Femur (tissue), 1 donor: ENCODE measurements at regions not wholly inside any gene's neighbourhood (a gene's known extent, or its start where the extent isn't known, plus 50 kb on each side); places are given as distances from the start of the nearest gene placed in this dataset.

ENCODE experiments used
- DNase-seq: peaks from one replicate; pipeline ENCODE4 v3.0.0-alpha.2; 2017

DNA sequence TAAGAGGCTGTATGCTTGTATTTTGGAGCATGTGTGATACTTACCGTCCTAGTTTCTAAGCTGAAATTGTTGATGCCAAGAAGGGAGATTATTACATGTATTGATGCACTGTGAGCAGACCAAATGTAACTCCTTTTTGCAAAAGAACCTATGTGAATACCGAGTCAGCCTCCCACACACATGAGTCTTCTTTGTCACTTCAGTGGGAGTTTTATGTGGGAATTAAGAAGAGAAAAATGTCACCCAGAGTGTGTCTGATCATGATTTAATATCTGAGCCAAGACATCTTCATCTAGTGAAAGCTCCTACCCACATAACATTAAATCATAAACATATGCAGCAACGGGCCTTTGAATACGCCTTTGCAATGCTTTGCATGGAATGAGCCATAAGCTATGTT lies 380.3 kb upstream of the ACTBL2 start:
- DNase-seq = no peak

- DNase-seq = no peak
Observed at GRCh38 chr5:57862471-57862911, 379.9 kb upstream of the ACTBL2 start.

DNA sequence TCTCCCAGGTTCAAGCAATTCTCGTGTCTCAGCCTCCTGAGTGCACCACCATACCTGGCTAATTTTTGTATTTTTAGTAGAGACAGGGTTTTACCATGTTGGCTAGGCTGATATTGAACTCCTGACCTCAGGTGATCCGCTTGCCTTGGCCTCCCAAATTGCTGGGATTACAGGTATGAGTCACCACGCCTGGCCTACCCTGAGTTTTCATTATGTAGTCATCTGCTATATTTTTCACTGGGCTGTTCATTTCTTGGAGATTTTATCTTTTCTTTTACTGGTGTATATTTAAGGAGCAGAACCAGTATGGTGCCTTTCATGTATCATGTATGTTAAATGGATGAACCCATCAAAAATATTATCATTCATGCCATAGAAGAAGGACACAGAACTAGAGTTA lies 377.0 kb upstream of the ACTBL2 start:
- no peak for DNase-seq

DNA sequence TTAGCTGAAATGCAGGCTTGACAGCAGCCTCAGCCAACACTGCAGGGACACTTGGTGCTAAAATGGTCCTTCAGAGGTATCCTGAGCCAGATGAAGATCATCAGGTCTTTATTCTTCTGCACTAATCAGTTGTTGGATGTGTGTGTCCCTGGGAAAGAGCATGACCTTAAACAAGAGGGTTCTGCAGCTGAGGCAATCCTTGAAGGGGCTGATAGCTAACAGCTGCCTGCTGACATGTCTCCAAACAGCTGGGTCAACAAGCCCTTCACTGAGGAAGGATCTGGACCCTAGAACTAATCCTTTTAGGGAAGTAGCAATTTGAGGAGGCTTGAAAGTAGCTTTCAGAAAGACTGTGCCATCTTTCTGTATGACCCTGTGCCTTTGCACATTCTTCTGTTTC lies 376.3 kb upstream of the ACTBL2 start:
- peak; percentile 26 for DNase-seq

GRCh38 chr5:57857696-57858095 lies 375.1 kb upstream of the ACTBL2 start:
- DNase-seq = no peak

DNA sequence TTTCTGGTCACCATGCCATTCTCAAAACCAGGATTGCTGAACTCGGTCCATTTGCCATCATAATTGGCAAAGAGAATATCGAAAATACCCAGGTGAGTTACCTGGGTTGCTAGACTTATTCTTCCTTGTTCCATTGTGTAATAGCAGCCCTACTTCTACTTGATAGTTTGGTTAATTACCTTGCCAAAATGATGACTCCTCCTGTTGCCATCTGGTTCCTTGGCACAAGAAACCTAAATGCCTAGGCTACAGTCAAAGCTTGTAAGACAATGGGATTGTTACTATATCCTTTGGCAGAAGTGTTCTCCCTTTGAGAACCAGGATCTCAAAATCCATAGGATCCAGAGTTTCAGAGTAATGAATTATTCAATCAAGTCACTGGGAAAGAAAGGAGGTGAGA lies 373.2 kb upstream of the ACTBL2 start:
- no peak for DNase-seq

GRCh38 chr5:57853929-57854697 lies 371.5 kb upstream of the ACTBL2 start:
- DNase-seq = no peak

- DNase-seq = no peak
Observed at GRCh38 chr5:57850109-57850508, 367.5 kb upstream of the ACTBL2 start.

GRCh38 chr5:57845025-57845424 lies 362.4 kb upstream of the ACTBL2 start:
- no peak for DNase-seq

DNA sequence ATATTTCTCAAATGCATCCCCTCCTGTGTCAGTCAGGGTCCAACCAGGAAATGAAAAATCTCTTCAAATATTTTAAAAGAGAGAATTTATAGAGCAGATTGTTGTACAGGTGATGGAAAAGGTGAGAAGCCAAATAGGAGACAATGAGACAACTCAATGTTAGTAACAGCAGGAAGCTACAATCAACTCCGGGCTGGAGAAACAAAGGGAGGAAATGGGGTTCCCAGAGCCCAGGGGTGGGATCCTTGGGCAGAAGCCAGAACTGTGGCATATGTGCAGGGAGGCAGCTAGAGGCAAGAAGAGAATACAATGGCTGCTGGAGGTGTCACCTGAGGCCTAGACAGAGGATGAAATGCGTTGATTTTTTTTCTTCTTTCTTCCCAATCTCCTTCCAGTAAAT lies 361.8 kb upstream of the ACTBL2 start:
- DNase-seq = peak; percentile 42

DNA sequence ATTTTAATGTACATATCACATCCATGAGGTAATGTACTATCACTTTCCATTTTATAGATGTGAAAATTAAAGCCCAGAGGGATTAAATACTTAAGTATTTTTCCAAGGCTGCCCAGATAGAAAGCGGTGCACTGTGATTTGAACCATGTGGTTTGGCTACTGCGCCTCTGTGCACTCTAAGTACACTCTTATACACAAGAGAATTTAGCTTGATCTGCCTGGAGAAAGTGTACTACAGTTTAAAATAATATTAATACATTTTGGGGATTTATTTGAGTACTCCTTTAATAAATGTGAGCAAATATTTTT lies 360.4 kb upstream of the ACTBL2 start:
- no peak for DNase-seq

DNA sequence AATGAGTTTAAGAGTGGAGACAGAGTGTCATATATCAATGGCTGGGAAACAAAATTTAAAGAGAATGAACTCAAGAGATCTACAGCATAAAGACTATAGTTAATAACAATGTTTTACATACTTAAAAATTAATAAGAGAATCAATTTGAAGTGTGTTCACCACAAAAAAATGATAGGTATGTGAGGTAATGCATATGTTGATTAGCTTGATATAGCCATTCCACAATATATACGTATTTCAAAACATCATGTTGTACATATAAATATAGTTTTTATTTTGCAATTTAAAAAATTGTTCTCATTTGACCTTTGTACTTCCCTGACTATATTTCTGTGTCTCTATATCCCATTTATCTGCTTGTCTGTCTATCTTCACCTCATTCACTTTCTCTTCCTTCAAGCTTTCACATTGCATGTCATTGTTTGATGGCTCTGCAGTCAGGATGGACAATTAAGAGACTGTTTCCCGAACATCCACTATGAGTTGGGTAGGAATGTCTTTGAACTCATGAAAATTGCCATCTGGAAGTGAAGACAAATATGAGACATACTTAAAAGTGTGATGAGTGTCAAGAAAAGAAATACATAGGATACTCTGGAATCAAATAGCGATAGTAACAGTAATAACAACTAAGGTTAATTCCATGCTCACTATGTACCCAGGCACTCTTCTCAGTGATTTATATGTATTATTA lies 359.9 kb upstream of the ACTBL2 start:
- DNase-seq = no peak

DNA sequence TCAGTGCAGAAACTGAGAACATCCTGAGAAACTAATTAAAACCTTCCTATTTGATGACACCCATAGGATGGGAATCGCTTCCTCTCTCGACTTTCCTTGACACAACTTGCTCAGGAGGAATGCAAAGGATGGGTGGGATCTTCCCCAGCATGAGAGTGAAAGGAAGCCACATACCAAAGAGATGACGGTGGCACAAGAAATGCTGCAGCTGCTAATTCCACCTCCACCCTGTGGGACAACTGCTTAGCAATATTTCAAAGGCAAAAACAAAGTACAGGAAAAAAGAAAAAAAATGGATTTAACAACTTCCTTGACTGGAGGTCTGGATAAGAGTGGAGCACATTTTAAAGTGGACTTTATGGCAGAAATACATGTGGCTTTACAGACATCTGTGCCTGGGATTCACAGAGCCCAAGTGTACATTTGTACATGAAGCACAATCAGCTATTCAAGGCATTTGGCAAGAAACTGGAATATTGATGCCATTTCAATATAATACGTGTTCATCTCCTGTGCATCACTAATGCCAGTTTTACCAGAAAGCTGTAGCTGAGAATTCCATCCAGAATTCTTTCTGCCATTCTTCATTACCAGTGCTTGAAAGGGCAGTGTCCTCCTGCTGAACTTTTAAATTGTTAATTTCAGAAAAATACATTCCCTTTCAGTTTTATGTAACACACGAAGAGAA lies 359.2 kb upstream of the ACTBL2 start:
- peak; percentile 76 for DNase-seq

DNA sequence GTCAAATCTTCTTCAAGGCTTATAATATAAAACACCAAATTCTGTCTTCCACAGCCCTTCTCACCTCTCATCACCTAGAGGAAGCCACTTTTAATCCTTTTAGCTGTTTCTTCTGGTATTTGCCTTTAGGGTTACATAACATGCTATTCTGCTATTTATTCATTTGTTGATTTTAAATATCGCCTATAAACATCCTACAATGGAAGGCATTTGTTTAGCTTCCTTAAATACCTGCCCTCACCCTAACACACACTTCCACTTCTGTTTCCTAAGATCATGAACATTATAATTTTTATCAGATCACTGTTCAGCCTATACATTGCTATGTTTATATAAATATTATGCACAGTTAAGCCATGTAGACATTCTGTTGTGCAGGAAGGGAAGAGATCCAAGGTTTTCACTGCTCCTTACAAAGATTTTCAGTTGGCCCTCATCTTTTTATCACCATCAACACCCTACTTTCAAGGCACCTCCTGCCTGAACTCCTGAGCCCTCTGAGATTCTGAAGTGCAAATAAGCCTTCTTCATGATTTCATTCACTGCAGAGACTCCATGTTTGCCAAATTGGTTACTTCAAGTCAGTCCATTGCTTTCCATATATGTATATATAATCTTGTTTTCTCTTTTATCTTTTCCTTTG lies 356.9 kb upstream of the ACTBL2 start:
- no peak for DNase-seq

GRCh38 chr5:57839025-57839424 lies 356.4 kb upstream of the ACTBL2 start:
- no peak for DNase-seq

- no peak for DNase-seq
Observed at GRCh38 chr5:57836921-57837320, 354.3 kb upstream of the ACTBL2 start.

DNA sequence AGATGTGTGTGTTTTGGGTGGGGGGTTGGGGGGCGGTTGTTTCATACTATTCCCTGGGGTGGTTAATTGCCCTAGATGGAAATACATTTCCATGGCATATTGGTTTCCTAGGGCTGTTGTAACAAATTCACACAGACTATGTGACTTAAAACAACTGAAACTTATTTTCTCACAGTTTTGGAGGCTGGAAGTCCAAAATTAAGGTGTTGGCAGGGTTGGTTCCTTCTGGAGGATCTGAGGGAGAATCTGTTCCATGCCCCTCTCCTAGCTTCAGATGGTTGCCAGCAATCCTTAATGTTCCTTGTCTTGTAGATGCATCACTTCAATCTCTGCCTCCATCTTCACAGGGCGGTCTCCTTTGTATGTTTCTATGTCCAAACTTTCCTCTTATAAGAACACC lies 353.7 kb upstream of the ACTBL2 start:
- no peak for DNase-seq

- DNase-seq = no peak
Observed at GRCh38 chr5:57834829-57835608, 352.4 kb upstream of the ACTBL2 start.

- DNase-seq = no peak
Observed at GRCh38 chr5:57833489-57833888, 350.9 kb upstream of the ACTBL2 start.

DNA sequence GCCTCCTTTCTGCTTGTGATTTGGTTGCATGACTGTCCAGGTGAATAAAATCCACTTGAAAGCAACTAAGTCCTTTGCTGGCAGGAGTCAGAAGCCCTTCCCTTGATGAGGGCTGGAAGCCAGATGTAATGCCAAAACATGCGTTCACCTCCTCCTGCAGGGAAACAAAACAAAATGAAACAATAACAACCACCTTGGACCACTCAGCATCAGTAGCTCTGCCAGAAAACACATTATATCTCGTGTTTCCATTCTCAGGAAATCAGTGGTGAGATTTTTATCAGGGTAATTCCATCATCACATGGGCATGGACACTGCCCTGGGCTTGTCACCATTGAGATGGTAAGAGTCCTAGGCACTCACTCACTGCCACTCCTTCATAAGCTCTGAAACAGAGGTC lies 350.3 kb upstream of the ACTBL2 start:
- DNase-seq = no peak

DNA sequence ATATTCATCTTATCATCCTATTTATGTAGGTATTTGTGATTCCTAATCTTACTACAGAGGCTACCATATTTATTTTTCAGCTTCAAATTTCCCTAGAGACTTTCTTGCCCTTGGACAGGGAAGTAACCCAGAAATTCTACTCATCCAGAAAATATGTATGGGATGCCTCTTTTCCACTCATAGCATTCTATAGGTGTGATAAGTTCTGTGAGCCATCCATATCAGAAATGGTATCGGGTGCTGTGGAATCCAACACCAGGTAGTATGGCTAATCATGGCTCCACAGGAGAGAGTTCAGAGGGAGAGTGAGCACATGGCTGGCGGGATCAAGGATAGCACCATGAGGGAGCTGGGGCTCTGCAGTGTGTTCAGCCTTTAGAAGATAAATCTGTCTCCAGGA lies 349.3 kb upstream of the ACTBL2 start:
- DNase-seq = no peak

- no peak for DNase-seq
Observed at GRCh38 chr5:57831090-57831489, 348.5 kb upstream of the ACTBL2 start.

- DNase-seq = no peak
Observed at GRCh38 chr5:57828221-57828620, 345.6 kb upstream of the ACTBL2 start.
